K562 (cell line): ENCODE measurements at regions not wholly inside any gene's neighbourhood (a gene's known extent, or its start where the extent isn't known, plus 50 kb on each side); places are given as distances from the start of the nearest gene placed in this dataset.

Source experiments
- CTCF ChIP-seq, 3 experiments: IDR thresholded peaks in 2 of 3; conservative IDR thresholded peaks in 1 of 3; 2 replicates each; pipeline ENCODE4 v1.5.1; 2011 to 2012; ENCODE audit warnings: low read length in 3 of 3, mild to moderate bottlenecking in 3 of 3, control low read depth in 2 of 3, improper control_type of control experiment in 1 of 3, inconsistent platforms in 1 of 3, low read depth in 1 of 3, mixed read lengths in 1 of 3, moderate library complexity in 1 of 3; ENCODE audit not compliant: insufficient read depth in 2 of 3
- GABPA ChIP-seq: fragments of 200-800 bp; sonication (Bioruptor generic); conservative IDR thresholded peaks from 2 replicates; pipeline ENCODE4 v1.6.1; 2016; ENCODE audit warnings: low read depth, missing genetic modification characterization, missing compliant biosample characterization
- PHF8 ChIP-seq: fragments of 200-600 bp; sonication (generic); IDR thresholded peaks from 2 replicates; pipeline ENCODE4 v1.6.1; 2012; ENCODE audit warnings: mixed run types, mild to moderate bottlenecking, inconsistent platforms, low read length, moderate library complexity, borderline replicate concordance
- POLR2A ChIP-seq: fragments of 450-650 bp; conservative IDR thresholded peaks from 2 replicates; pipeline ENCODE4 v1.6.1; 2016
- POLR2AphosphoS5 ChIP-seq: IDR thresholded peaks from 2 replicates; pipeline ENCODE4 v1.6.1; 2011; ENCODE audit warnings: mild to moderate bottlenecking, low read depth, low read length, moderate library complexity; ENCODE audit not compliant: control insufficient read depth, insufficient read depth
- RBFOX2 ChIP-seq: fragments of 200-400 bp; formaldehyde crosslinking; IDR thresholded peaks from 2 replicates; pipeline ENCODE4 v1.6.1; 2017; ENCODE audit warnings: low read depth, mild to moderate bottlenecking, low read length, moderate library complexity
- RFX1 ChIP-seq: fragments of 450-650 bp; IDR thresholded peaks from 2 replicates; pipeline ENCODE4 v1.6.1; 2016; ENCODE audit warnings: mild to moderate bottlenecking, moderate library complexity
- ZEB2 ChIP-seq: fragments of 450-650 bp; IDR thresholded peaks from 2 replicates; pipeline ENCODE4 v1.6.1; 2016
- ZNF174 ChIP-seq: fragments of 250-450 bp; sonication (Bioruptor Pico); IDR thresholded peaks from 2 replicates; pipeline ENCODE4 v1.4.0; 2020; ENCODE audit warnings: mild to moderate bottlenecking
- ZNF76 ChIP-seq: fragments of 250-450 bp; sonication (Bioruptor Pico); IDR thresholded peaks from 2 replicates; pipeline ENCODE4 v1.4.0; 2020; ENCODE audit warnings: mild to moderate bottlenecking, moderate library complexity, borderline replicate concordance
- TF ChIP-seq, protein P1 (sequence below): fragments of 450-650 bp; formaldehyde crosslinking; IDR thresholded peaks from 2 replicates; pipeline ENCODE4 v1.4.0; 2022; ENCODE audit warnings: missing genetic modification characterization
- TF ChIP-seq, protein P2 (sequence below): fragments of 250-450 bp; sonication (Bioruptor Pico); IDR thresholded peaks from 2 replicates; pipeline ENCODE4 v1.5.0; 2021
- TF ChIP-seq, protein P3 (sequence below): fragments of 150-350 bp; conservative IDR thresholded peaks from 2 replicates; pipeline ENCODE4 v1.6.1; 2014; ENCODE audit warnings: low read length

- TF ChIP-seq GABPA (tag) (no peak), PHF8 (no peak), RFX1 (no peak), CTCF (IDR thresholded peaks at IDR 0.05 in 2 of 3, conservative IDR thresholded peaks at IDR 0.05 in 1 of 3; ENCODE audit: insufficient read depth in 2 of 3, low read depth in 1 of 3, low read length in 3 of 3) (no peak), POLR2AphosphoS5 (no peak), POLR2A (no peak), ZNF174 (no peak), ZEB2 (no peak), ZNF76 (CRISPR knock-in tag) (no peak), RBFOX2 (no peak)
- TF ChIP-seq, protein P1, sequence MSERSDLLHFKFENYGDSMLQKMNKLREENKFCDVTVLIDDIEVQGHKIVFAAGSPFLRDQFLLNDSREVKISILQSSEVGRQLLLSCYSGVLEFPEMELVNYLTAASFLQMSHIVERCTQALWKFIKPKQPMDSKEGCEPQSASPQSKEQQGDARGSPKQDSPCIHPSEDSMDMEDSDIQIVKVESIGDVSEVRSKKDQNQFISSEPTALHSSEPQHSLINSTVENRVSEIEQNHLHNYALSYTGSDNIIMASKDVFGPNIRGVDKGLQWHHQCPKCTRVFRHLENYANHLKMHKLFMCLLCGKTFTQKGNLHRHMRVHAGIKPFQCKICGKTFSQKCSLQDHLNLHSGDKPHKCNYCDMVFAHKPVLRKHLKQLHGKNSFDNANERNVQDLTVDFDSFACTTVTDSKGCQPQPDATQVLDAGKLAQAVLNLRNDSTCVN (CRISPR knock-in tag), result no peak
- TF ChIP-seq, protein P2, sequence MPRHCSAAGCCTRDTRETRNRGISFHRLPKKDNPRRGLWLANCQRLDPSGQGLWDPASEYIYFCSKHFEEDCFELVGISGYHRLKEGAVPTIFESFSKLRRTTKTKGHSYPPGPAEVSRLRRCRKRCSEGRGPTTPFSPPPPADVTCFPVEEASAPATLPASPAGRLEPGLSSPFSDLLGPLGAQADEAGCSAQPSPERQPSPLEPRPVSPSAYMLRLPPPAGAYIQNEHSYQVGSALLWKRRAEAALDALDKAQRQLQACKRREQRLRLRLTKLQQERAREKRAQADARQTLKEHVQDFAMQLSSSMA, result no peak
- TF ChIP-seq, protein P3, sequence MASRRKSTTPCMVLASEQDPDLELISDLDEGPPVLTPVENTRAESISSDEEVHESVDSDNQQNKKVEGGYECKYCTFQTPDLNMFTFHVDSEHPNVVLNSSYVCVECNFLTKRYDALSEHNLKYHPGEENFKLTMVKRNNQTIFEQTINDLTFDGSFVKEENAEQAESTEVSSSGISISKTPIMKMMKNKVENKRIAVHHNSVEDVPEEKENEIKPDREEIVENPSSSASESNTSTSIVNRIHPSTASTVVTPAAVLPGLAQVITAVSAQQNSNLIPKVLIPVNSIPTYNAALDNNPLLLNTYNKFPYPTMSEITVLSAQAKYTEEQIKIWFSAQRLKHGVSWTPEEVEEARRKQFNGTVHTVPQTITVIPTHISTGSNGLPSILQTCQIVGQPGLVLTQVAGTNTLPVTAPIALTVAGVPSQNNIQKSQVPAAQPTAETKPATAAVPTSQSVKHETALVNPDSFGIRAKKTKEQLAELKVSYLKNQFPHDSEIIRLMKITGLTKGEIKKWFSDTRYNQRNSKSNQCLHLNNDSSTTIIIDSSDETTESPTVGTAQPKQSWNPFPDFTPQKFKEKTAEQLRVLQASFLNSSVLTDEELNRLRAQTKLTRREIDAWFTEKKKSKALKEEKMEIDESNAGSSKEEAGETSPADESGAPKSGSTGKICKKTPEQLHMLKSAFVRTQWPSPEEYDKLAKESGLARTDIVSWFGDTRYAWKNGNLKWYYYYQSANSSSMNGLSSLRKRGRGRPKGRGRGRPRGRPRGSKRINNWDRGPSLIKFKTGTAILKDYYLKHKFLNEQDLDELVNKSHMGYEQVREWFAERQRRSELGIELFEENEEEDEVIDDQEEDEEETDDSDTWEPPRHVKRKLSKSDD, result no peak
Observed at GRCh38 chr14:58711382-58711781, 73.6 kb downstream of the DACT1 start.
